Heart right ventricle (tissue), 16 donors: ENCODE measurements at regions not wholly inside any gene's neighbourhood (a gene's known extent, or its start where the extent isn't known, plus 50 kb on each side); places are given as distances from the start of the nearest gene placed in this dataset.
A peak's percentile ranks its signal among the peaks of the same experiment; 100 is the strongest.

Experiments used
- ATAC-seq, 8 donors: fragments of 200-7000 bp; cut with Tn5 transposase; one replicate each; pipeline ENCODE4 v1.9.1; 2020; ENCODE audit warnings: mild to moderate bottlenecking in 8 of 8, moderate library complexity in 8 of 8, moderate number of reproducible peaks in 1 of 8
- DNase-seq, 2 donors: peaks; one replicate each; pipeline ENCODE4 v3.0.0-alpha.2; 2020
- H3K27ac ChIP-seq, 10 donors: fragments of 200-600 bp; sonication (generic) in 2 of 10; one replicate each; pipeline versions ENCODE4 v1.5.0 to v1.8.0; 2020 to 2022; ENCODE audit warnings: mild to moderate bottlenecking in 3 of 10
- H3K27me3 ChIP-seq, 7 donors: fragments of 200-600 bp; one replicate each; pipeline ENCODE4 v1.8.0; 2021 to 2022; ENCODE audit warnings: mild to moderate bottlenecking in 2 of 7
- H3K36me3 ChIP-seq, 9 donors: fragments of 200-600 bp; sonication (generic) in 1 of 9; one replicate each; pipeline versions ENCODE4 v1.5.0 to v1.8.0; 2020 to 2022; ENCODE audit warnings: mild to moderate bottlenecking in 2 of 9
- H3K4me1 ChIP-seq, 9 donors: fragments of 200-600 bp; sonication (generic) in 1 of 9; one replicate each; pipeline versions ENCODE4 v1.5.0 to v1.8.0; 2020 to 2022; ENCODE audit warnings: mild to moderate bottlenecking in 4 of 9
- H3K4me3 ChIP-seq, 10 donors: fragments of 200-600 bp; sonication (generic) in 2 of 10; one replicate each; pipeline versions ENCODE4 v1.5.0 to v1.8.0; 2020 to 2022; ENCODE audit warnings: mild to moderate bottlenecking in 7 of 10, moderate library complexity in 2 of 10
- H3K9me3 ChIP-seq, 11 donors: fragments of 200-600 bp in 10 of 11; sonication (generic) in 2 of 11; one replicate each; pipeline versions ENCODE4 v1.5.0 to v1.8.0; 2013 to 2022; ENCODE audit warnings: mild to moderate bottlenecking in 2 of 11, control low read depth in 1 of 11, moderate library complexity in 1 of 11
- CTCF ChIP-seq, 9 donors: fragments of 200-600 bp; sonication (generic) in 2 of 9; IDR thresholded peaks; one replicate each; pipeline versions ENCODE4 v1.5.0 to v1.8.0; 2021 to 2022; ENCODE audit warnings: antibody characterized with exemption in 9 of 9, mild to moderate bottlenecking in 5 of 9, moderate library complexity in 1 of 9
- WGBS, 2 donors: extraction: QIAGEN DNeasy Blood & Tissue Kit; methylation state at CpG; one replicate each; pipeline ENCODE4 v1.1.7; 2013; ENCODE audit warnings: inconsistent platforms in 1 of 2; 5-methylcytosine and 5-hydroxymethylcytosine counted together
- intact Hi-C, 10 donors: fragments of 100-400 bp; cut with DNase I; formaldehyde crosslinking; loops; one replicate each; pipeline versions ENCODE4 v1.11.1 to v1.14.2; 2022
- donor health status: Arrhythmogenic right ventricular cardiomyopathy.
- donor health status: ischemic (EF 13 %, LVEDD 7.1; RV severe dilation, severe dysfunction).
- donor health status: healthy with polysubstance abuse.
- donor health status: DM: no; HTN: yes; CAD: no.
- donor health status: DM: no; HTN: no; CAD: no.
- donor health status: ischemic (EF 25% LVEDD 6.9; RV normal size, moderate dysfunction).
- donor health status: ischemic (EF 25% LVEDD 5.7; RV mildly dilated, moderate dysfunction).
- donor health status: healthy.
- donor health status: DM: yes; HTN: yes; CAD: no.
- donor health status: Ischemic cardiomyopathy.
- donor health status: ischemic (EF 35%, LVEDD 5.7; RV mildly dilated, moderate dysfunction).
- donor health status: nonischemic (EF 11% LVEDD 7.7; RV severe dilation, severe dysfunction).
- donor health status: DM: yes; HTN: yes; CAD: no.
- donor health status: PGD.
- donor health status: ischemic (EF 29% LVEDD 5.4; RV normal size, mild dysfunction).
- donor health status: nonischemic (EF 23%, LVEDD 6.1; RV moderate dilation, normal function).

GRCh38 chr3:41035456-41036022 is 163.8 kb upstream of the CTNNB1 start:
- H3K4me1 ChIP-seq = peaks cover 0 to 15% (median 0%) of the 10 kb centered on the region in 9 donors
- TF ChIP-seq CTCF (IDR thresholded peaks at IDR 0.05) = no peak
- H3K36me3 ChIP-seq = no peaks in the 10 kb centered on the region
- peak in 7 of 8 donors; percentile 37 to 77 (median 61) for ATAC-seq
- peak in 1 of 2 donors; percentile 21 for DNase-seq
- H3K27me3 ChIP-seq = no peaks in the 10 kb centered on the region
- no peak overlapping the region for H3K27ac ChIP-seq
- 43 to 45% methylated on average over 2 of the region's 2 CpGs for WGBS, 2 donors
- H3K4me3 ChIP-seq = no peak overlapping the region
- intact Hi-C loops = no loop called here
- H3K9me3 ChIP-seq = no peaks in the 10 kb centered on the region

GRCh38 chr3:41037651-41038334 is 161.5 kb upstream of the CTNNB1 start:
- H3K36me3 ChIP-seq = no peaks in the 10 kb centered on the region
- ATAC-seq = no peak
- no peaks in the 10 kb centered on the region for H3K9me3 ChIP-seq
- no peak for TF ChIP-seq CTCF (IDR thresholded peaks at IDR 0.05)
- intact Hi-C loops = no loop called here
- no peak for DNase-seq
- 82 to 83% methylated on average over 4 of the region's 4 CpGs for WGBS, 2 donors
- no peak overlapping the region for H3K27ac ChIP-seq
- no peak overlapping the region for H3K4me3 ChIP-seq
- H3K27me3 ChIP-seq = no peaks in the 10 kb centered on the region
- H3K4me1 ChIP-seq = peaks cover 0 to 27% (median 3%) of the 10 kb centered on the region in 9 donors

- H3K27me3 ChIP-seq = no peaks in the 10 kb centered on the region
- intact Hi-C loops = no loop called here
- no peak for ATAC-seq
Measured at GRCh38 chr3:41040256-41040655, 159.0 kb upstream of the CTNNB1 start.

GRCh38 chr3:41041462-41041861 is 157.8 kb upstream of the CTNNB1 start:
- TF ChIP-seq CTCF (IDR thresholded peaks at IDR 0.05) = no peak

More at GRCh38 chr3:41040256-41040655, 159.0 kb upstream of the CTNNB1 start:
- 89 to 90% methylated on average over 2 of the region's 2 CpGs for WGBS, 2 donors
- DNase-seq = no peak
- Histone ChIP-seq H3K27ac (no peak overlapping the region), H3K9me3 (no peaks in the 10 kb centered on the region), H3K36me3 (no peaks in the 10 kb centered on the region), H3K4me1 (peaks cover 0 to 20% (median 3%) of the 10 kb centered on the region in 9 donors), H3K4me3 (no peak overlapping the region)
- no peak for TF ChIP-seq CTCF (IDR thresholded peaks at IDR 0.05)

More at GRCh38 chr3:41041462-41041861, 157.8 kb upstream of the CTNNB1 start:
- peak in 2 of 8 donors; percentile 30 to 68 for ATAC-seq
- WGBS, 2 donors = 35 to 42% methylated on average over 4 of the region's 4 CpGs
- DNase-seq = no peak
- intact Hi-C loops = no loop called here
- Histone ChIP-seq H3K36me3 (no peaks in the 10 kb centered on the region), H3K9me3 (no peaks in the 10 kb centered on the region), H3K4me1 (peaks cover 0 to 11% (median 0%) of the 10 kb centered on the region in 9 donors), H3K4me3 (no peak overlapping the region), H3K27me3 (no peaks in the 10 kb centered on the region), H3K27ac (no peak overlapping the region)
